Neural cell (in vitro differentiated cells): ENCODE measurements at regions not wholly inside any gene's neighbourhood (a gene's known extent, or its start where the extent isn't known, plus 50 kb on each side); places are given as distances from the start of the nearest gene placed in this dataset.

Source experiments
- H2AFZ ChIP-seq: fragments of 200-600, 300-800 bp; sonication (generic), shearing (Covaris generic); 2 replicates; pipeline ENCODE4 v1.6.0; 2014; ENCODE audit warnings: low read depth, mild to moderate bottlenecking, antibody characterized with exemption, low read length, moderate library complexity
- H3F3A ChIP-seq: fragments of 200-600 bp; shearing (Covaris generic); 2 replicates; pipeline ENCODE4 v1.6.1; 2016; ENCODE audit warnings: mild to moderate bottlenecking, moderate library complexity, mixed read lengths, antibody characterized with exemption, low read length; ENCODE audit not compliant: insufficient read depth, poor library complexity, severe bottlenecking
- H3K27ac ChIP-seq: fragments of 200-600, 300-800 bp; sonication (generic), shearing (Covaris generic); 2 replicates; pipeline ENCODE4 v1.5.1; 2014; ENCODE audit warnings: mild to moderate bottlenecking, low read length, moderate library complexity
- H3K27me3 ChIP-seq: fragments of 300-800, 200-600 bp; sonication (generic), shearing (Covaris generic); 2 replicates; pipeline ENCODE4 v1.6.0; 2014; ENCODE audit warnings: mild to moderate bottlenecking, low read depth, low read length, moderate library complexity; ENCODE audit not compliant: insufficient read depth
- H3K36me3 ChIP-seq: fragments of 300-800, 200-600 bp; sonication (generic), shearing (Covaris generic); 2 replicates; pipeline ENCODE4 v1.5.1; 2014; ENCODE audit warnings: mild to moderate bottlenecking, antibody characterized with exemption, low read length, moderate library complexity; ENCODE audit not compliant: insufficient read depth
- H3K4me2 ChIP-seq: fragments of 300-800, 200-600 bp; sonication (generic), shearing (Covaris generic); 2 replicates; pipeline ENCODE4 v1.6.0; 2014; ENCODE audit warnings: mild to moderate bottlenecking, low read length
- H3K4me3 ChIP-seq: fragments of 300-800, 200-600 bp; sonication (generic), shearing (Covaris generic); 2 replicates; pipeline ENCODE4 v1.5.1; 2014; ENCODE audit warnings: mild to moderate bottlenecking, low read length, moderate library complexity
- H3K79me2 ChIP-seq: fragments of 200-600 bp; shearing (Covaris generic); replicated peaks from 2 replicates; pipeline ENCODE4 v1.6.0; 2014; ENCODE audit warnings: mild to moderate bottlenecking, low read length, moderate library complexity; ENCODE audit not compliant: insufficient read depth
- H3K9ac ChIP-seq: fragments of 300-800, 200-600 bp; sonication (generic), shearing (Covaris generic); 2 replicates; pipeline ENCODE4 v1.6.1; 2016; ENCODE audit warnings: mild to moderate bottlenecking, low read length, mixed read lengths
- H3K9me2 ChIP-seq: fragments of 200-600 bp; shearing (Covaris generic); 2 replicates; pipeline ENCODE4 v1.6.1; 2016; ENCODE audit warnings: mild to moderate bottlenecking, low read length, mixed read lengths; ENCODE audit not compliant: insufficient read depth
- H3K9me3 ChIP-seq: fragments of 200-600, 300-800 bp; sonication (generic), shearing (Covaris generic); 2 replicates; pipeline ENCODE4 v1.6.1; 2016; ENCODE audit warnings: mild to moderate bottlenecking, mixed run types, low read length, moderate library complexity, mixed read lengths
- H4K20me1 ChIP-seq: fragments of 200-600 bp; shearing (Covaris generic); 2 replicates; pipeline ENCODE4 v1.6.1; 2016; ENCODE audit warnings: mild to moderate bottlenecking, mixed run types; ENCODE audit not compliant: insufficient read depth
- EP300 ChIP-seq: fragments of 450-650 bp; conservative IDR thresholded peaks from 2 replicates; pipeline ENCODE4 v1.6.1; 2014; ENCODE audit warnings: antibody characterized with exemption, mild to moderate bottlenecking, moderate library complexity; ENCODE audit not compliant: poor library complexity, severe bottlenecking
- EZH2 ChIP-seq: fragments of 200-600, 300-800 bp; shearing (Covaris generic), sonication (generic); IDR thresholded peaks from 2 replicates; pipeline ENCODE4 v1.6.1; 2014; ENCODE audit warnings: antibody characterized with exemption, low read length, borderline replicate concordance, mild to moderate bottlenecking; ENCODE audit not compliant: insufficient read depth, poor library complexity, severe bottlenecking
- MXI1 ChIP-seq: fragments of 450-650 bp; conservative IDR thresholded peaks from 2 replicates; pipeline ENCODE4 v1.6.1; 2014; ENCODE audit warnings: antibody characterized with exemption, mild to moderate bottlenecking; ENCODE audit not compliant: poor library complexity, severe bottlenecking
- POLR2AphosphoS5 ChIP-seq: IDR thresholded peaks from 2 replicates; pipeline ENCODE4 v1.6.1; 2012
- RAD21 ChIP-seq: fragments of 450-650 bp; conservative IDR thresholded peaks from 2 replicates; pipeline ENCODE4 v1.6.1; 2014; ENCODE audit warnings: antibody characterized with exemption, mild to moderate bottlenecking, moderate library complexity
- SMC3 ChIP-seq: fragments of 450-650 bp; conservative IDR thresholded peaks from 2 replicates; pipeline ENCODE4 v1.6.1; 2014; ENCODE audit warnings: antibody characterized with exemption, mild to moderate bottlenecking, moderate library complexity; ENCODE audit not compliant: poor library complexity
- TAF1 ChIP-seq: IDR thresholded peaks from 2 replicates; pipeline ENCODE4 v1.6.1; 2012; ENCODE audit warnings: low read depth
- TF ChIP-seq, protein P1 (sequence below): fragments of 450-650 bp; IDR thresholded peaks from 2 replicates; pipeline ENCODE4 v1.5.1; 2014; ENCODE audit warnings: antibody characterized with exemption, mild to moderate bottlenecking, moderate library complexity; ENCODE audit not compliant: poor library complexity, severe bottlenecking
- TF ChIP-seq, protein P2 (sequence below): IDR thresholded peaks from 2 replicates; pipeline ENCODE4 v1.6.1; 2012; ENCODE audit warnings: borderline replicate concordance

- H4K20me1 ChIP-seq, result no peaks in the 10 kb centered on the region
- no peaks in the 10 kb centered on the region for H3K79me2 ChIP-seq
- H3K36me3 ChIP-seq, result no peaks in the 10 kb centered on the region
- H2AFZ ChIP-seq, result no peak overlapping the region
- TF ChIP-seq MXI1 (no peak), RAD21 (no peak), POLR2AphosphoS5 (no peak), SMC3 (no peak), TAF1 (no peak), EP300 (no peak), EZH2 (no peak)
- TF ChIP-seq, protein P1, sequence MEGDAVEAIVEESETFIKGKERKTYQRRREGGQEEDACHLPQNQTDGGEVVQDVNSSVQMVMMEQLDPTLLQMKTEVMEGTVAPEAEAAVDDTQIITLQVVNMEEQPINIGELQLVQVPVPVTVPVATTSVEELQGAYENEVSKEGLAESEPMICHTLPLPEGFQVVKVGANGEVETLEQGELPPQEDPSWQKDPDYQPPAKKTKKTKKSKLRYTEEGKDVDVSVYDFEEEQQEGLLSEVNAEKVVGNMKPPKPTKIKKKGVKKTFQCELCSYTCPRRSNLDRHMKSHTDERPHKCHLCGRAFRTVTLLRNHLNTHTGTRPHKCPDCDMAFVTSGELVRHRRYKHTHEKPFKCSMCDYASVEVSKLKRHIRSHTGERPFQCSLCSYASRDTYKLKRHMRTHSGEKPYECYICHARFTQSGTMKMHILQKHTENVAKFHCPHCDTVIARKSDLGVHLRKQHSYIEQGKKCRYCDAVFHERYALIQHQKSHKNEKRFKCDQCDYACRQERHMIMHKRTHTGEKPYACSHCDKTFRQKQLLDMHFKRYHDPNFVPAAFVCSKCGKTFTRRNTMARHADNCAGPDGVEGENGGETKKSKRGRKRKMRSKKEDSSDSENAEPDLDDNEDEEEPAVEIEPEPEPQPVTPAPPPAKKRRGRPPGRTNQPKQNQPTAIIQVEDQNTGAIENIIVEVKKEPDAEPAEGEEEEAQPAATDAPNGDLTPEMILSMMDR, result no peak
- TF ChIP-seq, protein P2, sequence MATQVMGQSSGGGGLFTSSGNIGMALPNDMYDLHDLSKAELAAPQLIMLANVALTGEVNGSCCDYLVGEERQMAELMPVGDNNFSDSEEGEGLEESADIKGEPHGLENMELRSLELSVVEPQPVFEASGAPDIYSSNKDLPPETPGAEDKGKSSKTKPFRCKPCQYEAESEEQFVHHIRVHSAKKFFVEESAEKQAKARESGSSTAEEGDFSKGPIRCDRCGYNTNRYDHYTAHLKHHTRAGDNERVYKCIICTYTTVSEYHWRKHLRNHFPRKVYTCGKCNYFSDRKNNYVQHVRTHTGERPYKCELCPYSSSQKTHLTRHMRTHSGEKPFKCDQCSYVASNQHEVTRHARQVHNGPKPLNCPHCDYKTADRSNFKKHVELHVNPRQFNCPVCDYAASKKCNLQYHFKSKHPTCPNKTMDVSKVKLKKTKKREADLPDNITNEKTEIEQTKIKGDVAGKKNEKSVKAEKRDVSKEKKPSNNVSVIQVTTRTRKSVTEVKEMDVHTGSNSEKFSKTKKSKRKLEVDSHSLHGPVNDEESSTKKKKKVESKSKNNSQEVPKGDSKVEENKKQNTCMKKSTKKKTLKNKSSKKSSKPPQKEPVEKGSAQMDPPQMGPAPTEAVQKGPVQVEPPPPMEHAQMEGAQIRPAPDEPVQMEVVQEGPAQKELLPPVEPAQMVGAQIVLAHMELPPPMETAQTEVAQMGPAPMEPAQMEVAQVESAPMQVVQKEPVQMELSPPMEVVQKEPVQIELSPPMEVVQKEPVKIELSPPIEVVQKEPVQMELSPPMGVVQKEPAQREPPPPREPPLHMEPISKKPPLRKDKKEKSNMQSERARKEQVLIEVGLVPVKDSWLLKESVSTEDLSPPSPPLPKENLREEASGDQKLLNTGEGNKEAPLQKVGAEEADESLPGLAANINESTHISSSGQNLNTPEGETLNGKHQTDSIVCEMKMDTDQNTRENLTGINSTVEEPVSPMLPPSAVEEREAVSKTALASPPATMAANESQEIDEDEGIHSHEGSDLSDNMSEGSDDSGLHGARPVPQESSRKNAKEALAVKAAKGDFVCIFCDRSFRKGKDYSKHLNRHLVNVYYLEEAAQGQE, result no peak
- no peaks in the 10 kb centered on the region for H3K9me2 ChIP-seq
- H3K4me2 ChIP-seq, result no peak overlapping the region
- H3F3A ChIP-seq, result no peaks in the 10 kb centered on the region
- no peaks in the 10 kb centered on the region for H3K27me3 ChIP-seq
- H3K9ac ChIP-seq, result no peak overlapping the region
- H3K9me3 ChIP-seq, result no peaks in the 10 kb centered on the region
- H3K4me3 ChIP-seq, result no peak overlapping the region
- H3K27ac ChIP-seq, result no peak overlapping the region
These were observed 521.5 kb downstream of the FUT8 start for GRCh38 chr14:65934070-65934435.

DNA sequence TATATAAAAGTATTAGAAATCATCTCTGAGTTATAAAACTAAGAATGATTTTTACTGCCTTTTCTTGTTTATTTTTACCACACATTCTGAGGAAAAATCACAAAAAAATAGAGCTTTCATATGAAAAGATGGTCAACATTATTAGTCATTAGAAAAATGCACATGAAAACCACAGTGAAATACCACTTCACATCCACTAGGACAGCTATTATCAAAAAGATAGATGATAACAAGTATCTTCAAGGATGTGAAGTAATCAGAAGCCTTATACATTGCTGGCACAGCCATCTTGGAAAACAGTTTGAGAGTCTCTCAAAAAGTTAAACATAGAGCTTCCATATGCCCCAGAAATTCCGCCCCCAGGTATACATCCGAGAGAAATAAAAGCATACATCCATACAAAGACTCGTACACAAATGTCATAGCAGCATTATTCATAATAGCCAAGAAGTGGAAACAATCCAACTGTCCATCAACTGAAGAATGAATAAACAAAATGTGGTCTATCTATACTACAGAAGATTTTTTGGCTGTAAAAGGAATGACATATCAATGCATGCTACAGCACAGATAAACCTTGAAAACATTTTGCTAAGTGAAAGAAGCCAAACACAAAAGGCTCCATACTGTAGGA, 523.9 kb downstream of the FUT8 start:
- no peaks in the 10 kb centered on the region for H3K9me2 ChIP-seq
- no peak overlapping the region for H3K4me2 ChIP-seq
- no peaks in the 10 kb centered on the region for H3F3A ChIP-seq
- no peaks in the 10 kb centered on the region for H3K79me2 ChIP-seq
- H3K4me3 ChIP-seq, result no peak overlapping the region
- no peak overlapping the region for H3K9ac ChIP-seq
- H3K36me3 ChIP-seq, result no peaks in the 10 kb centered on the region
- H3K9me3 ChIP-seq, result no peaks in the 10 kb centered on the region
- H3K27me3 ChIP-seq, result no peaks in the 10 kb centered on the region
- no peak overlapping the region for H2AFZ ChIP-seq
- no peak overlapping the region for H3K27ac ChIP-seq
- TF ChIP-seq SMC3 (no peak), RAD21 (no peak)
- H4K20me1 ChIP-seq, result no peaks in the 10 kb centered on the region
